DND-41 (cell line): ENCODE measurements at regions not wholly inside any gene's neighbourhood (a gene's known extent, or its start where the extent isn't known, plus 50 kb on each side); places are given as distances from the start of the nearest gene placed in this dataset.

ENCODE experiments used
- CTCF ChIP-seq: IDR thresholded peaks from 2 replicates; pipeline ENCODE4 v1.5.1; 2012; ENCODE audit warnings: borderline replicate concordance, low read length, moderate library complexity, mild to moderate bottlenecking; ENCODE audit not compliant: poor library complexity, severe bottlenecking; ENCODE audit errors: extremely low read depth
- EZH2 ChIP-seq: IDR thresholded peaks from 3 replicates; pipeline ENCODE4 v1.6.1; 2012; ENCODE audit warnings: borderline replicate concordance, low read depth, mild to moderate bottlenecking, moderate library complexity, low read length, inconsistent platforms; ENCODE audit not compliant: severe bottlenecking

GRCh38 chr10:85402541-85402940, 964.1 kb downstream of the GRID1 start:
- TF ChIP-seq CTCF: no peak
- TF ChIP-seq EZH2: no peak
